ENCODE measurements at regions not wholly inside any gene's neighbourhood (a gene's known extent, or its start where the extent isn't known, plus 50 kb on each side); places are given as distances from the start of the nearest gene placed in this dataset.

GRCh38 chr5:164010900-164011299 lies 505.5 kb downstream of the MAT2B start:
- H3K79me2 ChIP-seq (ENCODE audit: insufficient read depth, low read length), result no peaks in the 10 kb centered on the region

GRCh38 chr5:164012371-164012770 lies 507.0 kb downstream of the MAT2B start:
- Histone ChIP-seq H3K27me3 (ENCODE audit: low read length) (no peaks in the 10 kb centered on the region), H3F3A (ENCODE audit: insufficient read depth) (no peaks in the 10 kb centered on the region), H3K9ac (ENCODE audit: low read length) (no peak overlapping the region), H2AFZ (ENCODE audit: low read depth, low read length, severe bottlenecking) (no peak overlapping the region), H3K27ac (ENCODE audit: low read depth, low read length) (no peak overlapping the region), H3K4me3 (ENCODE audit: insufficient read depth, low read length, poor library complexity, severe bottlenecking) (no peak overlapping the region), H3K9me2 (replicated peaks; ENCODE audit: insufficient read depth, low read length) (no peaks in the 10 kb centered on the region), H3K4me2 (ENCODE audit: low read depth, low read length, poor library complexity, severe bottlenecking) (no peak overlapping the region), H3K9me3 (ENCODE audit: insufficient read depth, low read length) (no peaks in the 10 kb centered on the region), H3K79me2 (ENCODE audit: insufficient read depth, low read length) (no peaks in the 10 kb centered on the region), H3K36me3 (ENCODE audit: low read length) (no peaks in the 10 kb centered on the region), H4K20me1 (ENCODE audit: low read depth, low read length) (no peaks in the 10 kb centered on the region)
- TF ChIP-seq CTCF (IDR thresholded peaks at IDR 0.05; ENCODE audit: insufficient read depth, low read length, poor library complexity, severe bottlenecking), result no peak
- TF ChIP-seq EZH2phosphoT487 (conservative IDR thresholded peaks at IDR 0.05; ENCODE audit: low read length), result no peak

More at GRCh38 chr5:164010900-164011299, 505.5 kb downstream of the MAT2B start:
- Histone ChIP-seq H3K9me3 (ENCODE audit: insufficient read depth, low read length) (no peaks in the 10 kb centered on the region), H3K4me2 (ENCODE audit: low read depth, low read length, poor library complexity, severe bottlenecking) (no peak overlapping the region), H3K9me2 (replicated peaks; ENCODE audit: insufficient read depth, low read length) (no peaks in the 10 kb centered on the region), H3K4me3 (ENCODE audit: insufficient read depth, low read length, poor library complexity, severe bottlenecking) (no peak overlapping the region), H3F3A (ENCODE audit: insufficient read depth) (no peaks in the 10 kb centered on the region), H3K9ac (ENCODE audit: low read length) (no peak overlapping the region), H4K20me1 (ENCODE audit: low read depth, low read length) (no peaks in the 10 kb centered on the region), H2AFZ (ENCODE audit: low read depth, low read length, severe bottlenecking) (no peak overlapping the region), H3K36me3 (ENCODE audit: low read length) (no peaks in the 10 kb centered on the region), H3K27ac (ENCODE audit: low read depth, low read length) (no peak overlapping the region), H3K27me3 (ENCODE audit: low read length) (no peaks in the 10 kb centered on the region)
- TF ChIP-seq CTCF (IDR thresholded peaks at IDR 0.05; ENCODE audit: insufficient read depth, low read length, poor library complexity, severe bottlenecking), result no peak
- no peak for TF ChIP-seq EZH2phosphoT487 (conservative IDR thresholded peaks at IDR 0.05; ENCODE audit: low read length)

GRCh38 chr5:164013077-164013670 lies 507.8 kb downstream of the MAT2B start:
- Histone ChIP-seq H3K27me3 (ENCODE audit: low read length) (no peaks in the 10 kb centered on the region), H3K4me2 (ENCODE audit: low read depth, low read length, poor library complexity, severe bottlenecking) (no peak overlapping the region), H3K27ac (ENCODE audit: low read depth, low read length) (no peak overlapping the region), H3K4me3 (ENCODE audit: insufficient read depth, low read length, poor library complexity, severe bottlenecking) (no peak overlapping the region), H3F3A (ENCODE audit: insufficient read depth) (no peaks in the 10 kb centered on the region), H4K20me1 (ENCODE audit: low read depth, low read length) (no peaks in the 10 kb centered on the region), H3K9ac (ENCODE audit: low read length) (no peak overlapping the region), H3K36me3 (ENCODE audit: low read length) (no peaks in the 10 kb centered on the region), H3K9me3 (ENCODE audit: insufficient read depth, low read length) (no peaks in the 10 kb centered on the region), H3K79me2 (ENCODE audit: insufficient read depth, low read length) (no peaks in the 10 kb centered on the region), H2AFZ (ENCODE audit: low read depth, low read length, severe bottlenecking) (no peak overlapping the region), H3K9me2 (replicated peaks; ENCODE audit: insufficient read depth, low read length) (no peaks in the 10 kb centered on the region)
- TF ChIP-seq CTCF (IDR thresholded peaks at IDR 0.05; ENCODE audit: insufficient read depth, low read length, poor library complexity, severe bottlenecking) (peak; percentile 37), EZH2phosphoT487 (conservative IDR thresholded peaks at IDR 0.05; ENCODE audit: low read length) (no peak)

Measured in SU-DHL-6 (cell line).